ENCODE measurements at regions not wholly inside any gene's neighbourhood (a gene's known extent, or its start where the extent isn't known, plus 50 kb on each side); places are given as distances from the start of the nearest gene placed in this dataset.

GRCh38 chr3:159513867-159514380 is 474.7 kb upstream of the IL12A start:
- no peak for TF ChIP-seq CTCF (conservative IDR thresholded peaks at IDR 0.05; ENCODE audit: low read depth in 2 of 2)
- TF ChIP-seq CREB1 (CRISPR knock-in tag; IDR thresholded peaks at IDR 0.05; ENCODE audit: low read depth) = no peak
- no peak for TF ChIP-seq REST (IDR thresholded peaks at IDR 0.05; ENCODE audit: unreplicated experiment)
- no peak for TF ChIP-seq STAT1 (IDR thresholded peaks at IDR 0.05; ENCODE audit: unreplicated experiment)
- no peak for TF ChIP-seq EZH2 (IDR thresholded peaks at IDR 0.05; ENCODE audit: low read depth, unreplicated experiment)
- no peak for TF ChIP-seq POLR2AphosphoS5 (IDR thresholded peaks at IDR 0.05; ENCODE audit: low read depth)
- no peak for TF ChIP-seq NANOG (IDR thresholded peaks at IDR 0.05; ENCODE audit: borderline replicate concordance)
- no peak for TF ChIP-seq EZH2phosphoT487 (IDR thresholded peaks at IDR 0.05; ENCODE audit: unreplicated experiment)
- TF ChIP-seq JUNB (IDR thresholded peaks at IDR 0.05; ENCODE audit: unreplicated experiment) = no peak
- TF ChIP-seq ETS1 (IDR thresholded peaks at IDR 0.05) = no peak
